ENCODE measurements at regions not wholly inside any gene's neighbourhood (a gene's known extent, or its start where the extent isn't known, plus 50 kb on each side); places are given as distances from the start of the nearest gene placed in this dataset.

- no peak overlapping the region for H3K4me3 ChIP-seq (ENCODE audit: low read depth in 1 of 3, low read length in 3 of 3)
- 79% methylated on average over 3 of the region's 3 CpGs for WGBS
- no peak for TF ChIP-seq FOXA1 (IDR thresholded peaks at IDR 0.05)
- TF ChIP-seq SP1 (IDR thresholded peaks at IDR 0.05), result no peak
- TF ChIP-seq, protein P1, sequence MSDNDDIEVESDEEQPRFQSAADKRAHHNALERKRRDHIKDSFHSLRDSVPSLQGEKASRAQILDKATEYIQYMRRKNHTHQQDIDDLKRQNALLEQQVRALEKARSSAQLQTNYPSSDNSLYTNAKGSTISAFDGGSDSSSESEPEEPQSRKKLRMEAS (IDR thresholded peaks at IDR 0.05), result no peak
- TF ChIP-seq FOXA2 (IDR thresholded peaks at IDR 0.05), result no peak
- TF ChIP-seq RAD21 (IDR thresholded peaks at IDR 0.05), result no peak
- no peak for TF ChIP-seq NR2F2 (IDR thresholded peaks at IDR 0.05)
- no peak for TF ChIP-seq YY1 (IDR thresholded peaks at IDR 0.05)
- TF ChIP-seq RXRA (IDR thresholded peaks at IDR 0.05), result no peak
- TF ChIP-seq HNF4G (IDR thresholded peaks at IDR 0.05), result no peak
- no peak for TF ChIP-seq ZBTB33 (IDR thresholded peaks at IDR 0.05)
- no peak for TF ChIP-seq TAF1 (conservative IDR thresholded peaks at IDR 0.05)
- TF ChIP-seq GABPA (IDR thresholded peaks at IDR 0.05 in 1 of 2, conservative IDR thresholded peaks at IDR 0.05 in 1 of 2), result no peak
- TF ChIP-seq, protein P2, sequence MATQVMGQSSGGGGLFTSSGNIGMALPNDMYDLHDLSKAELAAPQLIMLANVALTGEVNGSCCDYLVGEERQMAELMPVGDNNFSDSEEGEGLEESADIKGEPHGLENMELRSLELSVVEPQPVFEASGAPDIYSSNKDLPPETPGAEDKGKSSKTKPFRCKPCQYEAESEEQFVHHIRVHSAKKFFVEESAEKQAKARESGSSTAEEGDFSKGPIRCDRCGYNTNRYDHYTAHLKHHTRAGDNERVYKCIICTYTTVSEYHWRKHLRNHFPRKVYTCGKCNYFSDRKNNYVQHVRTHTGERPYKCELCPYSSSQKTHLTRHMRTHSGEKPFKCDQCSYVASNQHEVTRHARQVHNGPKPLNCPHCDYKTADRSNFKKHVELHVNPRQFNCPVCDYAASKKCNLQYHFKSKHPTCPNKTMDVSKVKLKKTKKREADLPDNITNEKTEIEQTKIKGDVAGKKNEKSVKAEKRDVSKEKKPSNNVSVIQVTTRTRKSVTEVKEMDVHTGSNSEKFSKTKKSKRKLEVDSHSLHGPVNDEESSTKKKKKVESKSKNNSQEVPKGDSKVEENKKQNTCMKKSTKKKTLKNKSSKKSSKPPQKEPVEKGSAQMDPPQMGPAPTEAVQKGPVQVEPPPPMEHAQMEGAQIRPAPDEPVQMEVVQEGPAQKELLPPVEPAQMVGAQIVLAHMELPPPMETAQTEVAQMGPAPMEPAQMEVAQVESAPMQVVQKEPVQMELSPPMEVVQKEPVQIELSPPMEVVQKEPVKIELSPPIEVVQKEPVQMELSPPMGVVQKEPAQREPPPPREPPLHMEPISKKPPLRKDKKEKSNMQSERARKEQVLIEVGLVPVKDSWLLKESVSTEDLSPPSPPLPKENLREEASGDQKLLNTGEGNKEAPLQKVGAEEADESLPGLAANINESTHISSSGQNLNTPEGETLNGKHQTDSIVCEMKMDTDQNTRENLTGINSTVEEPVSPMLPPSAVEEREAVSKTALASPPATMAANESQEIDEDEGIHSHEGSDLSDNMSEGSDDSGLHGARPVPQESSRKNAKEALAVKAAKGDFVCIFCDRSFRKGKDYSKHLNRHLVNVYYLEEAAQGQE (IDR thresholded peaks at IDR 0.05), result no peak
- no peak for TF ChIP-seq EGR1 (IDR thresholded peaks at IDR 0.05; ENCODE audit: low read depth in 2 of 2)
- no peak for TF ChIP-seq ATF3 (IDR thresholded peaks at IDR 0.05)
- H3K4me1 ChIP-seq (ENCODE audit: control insufficient read depth in 4 of 4, insufficient read depth in 4 of 4, low read length in 3 of 4), result peaks cover 0 to 11% (median 2%) of the 10 kb centered on the region in 4 donors
- H3K27me3 ChIP-seq (ENCODE audit: control insufficient read depth in 4 of 4, insufficient read depth in 4 of 4, low read length in 3 of 4), result no peaks in the 10 kb centered on the region
- DNase-seq (ENCODE audit: low spot score), result no peak
- no peaks in the 10 kb centered on the region for H3K9me3 ChIP-seq (ENCODE audit: control insufficient read depth in 4 of 4, low read length in 3 of 4)
- no peak overlapping the region for H3K9ac ChIP-seq (ENCODE audit: low read depth in 1 of 2, low read length in 2 of 2)
- no peaks in the 10 kb centered on the region for H3K36me3 ChIP-seq (ENCODE audit: control insufficient read depth in 4 of 4, insufficient read depth in 3 of 4, low read depth in 1 of 4, low read length in 3 of 4)
- H3K27ac ChIP-seq (ENCODE audit: low read depth in 1 of 2, low read length in 2 of 2), result no peak overlapping the region
These were observed 52.1 kb upstream of the RAP2C start for GRCh38 chrX:132271311-132271778.

- H3K27ac ChIP-seq (ENCODE audit: low read depth in 1 of 2, low read length in 2 of 2), result no peak overlapping the region
- DNase-seq (ENCODE audit: low spot score), result no peak
- TF ChIP-seq HNF4G (IDR thresholded peaks at IDR 0.05), result no peak
- no peak for TF ChIP-seq ZBTB33 (IDR thresholded peaks at IDR 0.05)
- TF ChIP-seq, protein P3, sequence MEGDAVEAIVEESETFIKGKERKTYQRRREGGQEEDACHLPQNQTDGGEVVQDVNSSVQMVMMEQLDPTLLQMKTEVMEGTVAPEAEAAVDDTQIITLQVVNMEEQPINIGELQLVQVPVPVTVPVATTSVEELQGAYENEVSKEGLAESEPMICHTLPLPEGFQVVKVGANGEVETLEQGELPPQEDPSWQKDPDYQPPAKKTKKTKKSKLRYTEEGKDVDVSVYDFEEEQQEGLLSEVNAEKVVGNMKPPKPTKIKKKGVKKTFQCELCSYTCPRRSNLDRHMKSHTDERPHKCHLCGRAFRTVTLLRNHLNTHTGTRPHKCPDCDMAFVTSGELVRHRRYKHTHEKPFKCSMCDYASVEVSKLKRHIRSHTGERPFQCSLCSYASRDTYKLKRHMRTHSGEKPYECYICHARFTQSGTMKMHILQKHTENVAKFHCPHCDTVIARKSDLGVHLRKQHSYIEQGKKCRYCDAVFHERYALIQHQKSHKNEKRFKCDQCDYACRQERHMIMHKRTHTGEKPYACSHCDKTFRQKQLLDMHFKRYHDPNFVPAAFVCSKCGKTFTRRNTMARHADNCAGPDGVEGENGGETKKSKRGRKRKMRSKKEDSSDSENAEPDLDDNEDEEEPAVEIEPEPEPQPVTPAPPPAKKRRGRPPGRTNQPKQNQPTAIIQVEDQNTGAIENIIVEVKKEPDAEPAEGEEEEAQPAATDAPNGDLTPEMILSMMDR (IDR thresholded peaks at IDR 0.05; ENCODE audit: low read depth, low read length, missing input control), result no peak
- TF ChIP-seq NR2F2 (IDR thresholded peaks at IDR 0.05), result no peak
- TF ChIP-seq EGR1 (IDR thresholded peaks at IDR 0.05; ENCODE audit: low read depth in 2 of 2), result no peak
- TF ChIP-seq, protein P2 (IDR thresholded peaks at IDR 0.05), result no peak
- TF ChIP-seq, protein P1 (IDR thresholded peaks at IDR 0.05), result no peak
- no peak for TF ChIP-seq ATF3 (IDR thresholded peaks at IDR 0.05)
- TF ChIP-seq GABPA (IDR thresholded peaks at IDR 0.05 in 1 of 2, conservative IDR thresholded peaks at IDR 0.05 in 1 of 2), result no peak
- no peak for TF ChIP-seq JUND (IDR thresholded peaks at IDR 0.05)
- no peak for TF ChIP-seq FOXA1 (IDR thresholded peaks at IDR 0.05)
- TF ChIP-seq SP1 (IDR thresholded peaks at IDR 0.05), result no peak
These were observed 51.5 kb upstream of the RAP2C start for GRCh38 chrX:132270699-132271098.

More at GRCh38 chrX:132270699-132271098, 51.5 kb upstream of the RAP2C start:
- no peak overlapping the region for H3K9ac ChIP-seq (ENCODE audit: low read depth in 1 of 2, low read length in 2 of 2)
- no peaks in the 10 kb centered on the region for H3K27me3 ChIP-seq (ENCODE audit: control insufficient read depth in 4 of 4, insufficient read depth in 4 of 4, low read length in 3 of 4)
- H3K4me3 ChIP-seq (ENCODE audit: low read depth in 1 of 3, low read length in 3 of 3), result no peak overlapping the region
- no peaks in the 10 kb centered on the region for H3K9me3 ChIP-seq (ENCODE audit: control insufficient read depth in 4 of 4, low read length in 3 of 4)
- WGBS, result 81% methylated on average over 3 of the region's 3 CpGs
- H3K36me3 ChIP-seq (ENCODE audit: control insufficient read depth in 4 of 4, insufficient read depth in 3 of 4, low read depth in 1 of 4, low read length in 3 of 4), result no peaks in the 10 kb centered on the region
- H3K4me1 ChIP-seq (ENCODE audit: control insufficient read depth in 4 of 4, insufficient read depth in 4 of 4, low read length in 3 of 4), result peaks cover 0 to 11% (median 2%) of the 10 kb centered on the region in 4 donors
